ENCODE measurements at regions not wholly inside any gene's neighbourhood (a gene's known extent, or its start where the extent isn't known, plus 50 kb on each side); places are given as distances from the start of the nearest gene placed in this dataset.
"Not testable (repeated sequence)": the region's sequence is repeated elsewhere in the genome, so short reads cannot be mapped to it uniquely, and the experiment has no call there.

- in situ Hi-C loops (cut with MboI; ENCODE audit: low sequenced_read_pairs, unreplicated experiment): no loop called here
- TF ChIP-seq CTCF (IDR thresholded peaks at IDR 0.05; ENCODE audit: borderline replicate concordance, control extremely low read depth, extremely low read depth, insufficient read depth, missing control alignments): no peak
- DNase-seq (ENCODE audit: low spot score): no peak
Observed at GRCh38 chr6:139982652-139983295, 608.3 kb upstream of the CITED2 start.

DNA sequence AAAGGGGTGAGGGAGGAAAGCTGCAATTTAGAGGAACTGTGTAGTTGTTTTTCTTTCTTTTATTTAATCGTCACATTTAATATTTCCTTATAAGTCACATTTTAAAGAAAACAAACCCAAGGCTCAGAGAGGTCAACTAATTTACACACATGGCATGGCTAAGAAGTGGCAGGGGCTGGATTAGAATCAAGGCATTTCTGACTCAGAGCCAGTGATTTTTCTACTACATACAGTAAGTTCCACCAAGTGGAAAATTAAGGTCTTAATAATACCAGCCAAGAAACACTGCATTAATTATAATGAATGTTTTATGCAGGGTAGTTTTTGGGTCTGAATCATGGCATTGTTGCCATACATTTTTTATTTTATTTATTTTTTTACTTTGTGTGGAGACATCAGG is 607.7 kb upstream of the CITED2 start:
- no peak for TF ChIP-seq CTCF (IDR thresholded peaks at IDR 0.05; ENCODE audit: borderline replicate concordance, control extremely low read depth, extremely low read depth, insufficient read depth, missing control alignments)
- in situ Hi-C loops (cut with MboI; ENCODE audit: low sequenced_read_pairs, unreplicated experiment): no loop called here
- DNase-seq (ENCODE audit: low spot score): no peak

DNA sequence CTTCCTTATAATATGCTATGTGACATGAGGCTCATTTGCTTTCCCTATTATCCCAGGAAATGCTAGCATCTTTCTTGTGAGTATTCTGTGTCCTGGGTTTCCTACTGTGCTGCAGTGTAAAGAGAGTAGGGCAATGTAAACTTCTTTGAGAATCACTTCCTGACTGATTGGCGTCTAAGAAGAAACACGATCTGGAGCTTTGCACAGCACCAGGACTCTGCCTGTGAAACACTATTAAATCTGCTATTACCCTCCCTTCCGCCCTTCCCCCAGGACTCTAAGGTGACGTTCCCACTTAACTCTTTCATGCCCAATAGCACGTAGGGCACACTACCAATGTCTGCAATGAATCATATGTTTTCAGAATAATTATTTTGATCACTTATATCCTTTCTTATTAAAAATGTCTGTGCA is 607.3 kb upstream of the CITED2 start:
- DNase-seq (ENCODE audit: low spot score): no peak
- no peak for TF ChIP-seq CTCF (IDR thresholded peaks at IDR 0.05; ENCODE audit: borderline replicate concordance, control extremely low read depth, extremely low read depth, insufficient read depth, missing control alignments)
- in situ Hi-C loops (cut with MboI; ENCODE audit: low sequenced_read_pairs, unreplicated experiment): no loop called here

DNA sequence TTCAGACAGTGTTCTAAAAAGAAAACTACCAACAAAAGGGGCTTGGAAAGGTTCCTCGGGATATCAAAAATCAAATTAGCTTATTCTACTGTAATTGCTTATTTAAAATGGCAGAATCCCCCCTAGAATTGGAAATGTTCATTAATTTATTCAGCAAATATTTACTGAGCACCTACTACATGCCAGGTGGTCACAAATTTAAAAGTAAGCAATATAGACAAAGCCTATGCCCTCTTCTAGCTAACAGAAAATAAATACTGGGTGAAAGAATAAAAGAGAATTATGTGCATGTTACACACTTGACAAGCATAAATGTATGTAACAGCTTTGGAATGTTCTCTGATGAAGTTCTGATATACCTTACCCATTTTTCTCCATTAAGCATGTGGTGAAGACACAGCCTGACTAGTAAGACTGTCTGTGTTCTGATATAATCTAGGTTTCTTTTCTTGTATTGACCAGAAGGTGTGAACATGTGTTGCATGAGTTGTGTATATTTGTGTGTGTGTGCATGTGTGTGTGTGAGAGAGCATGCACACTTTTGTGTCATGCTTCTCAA is 606.7 kb upstream of the CITED2 start:
- no peak for DNase-seq (ENCODE audit: low spot score)
- in situ Hi-C loops (cut with MboI; ENCODE audit: low sequenced_read_pairs, unreplicated experiment): no loop called here
- no peak for TF ChIP-seq CTCF (IDR thresholded peaks at IDR 0.05; ENCODE audit: borderline replicate concordance, control extremely low read depth, extremely low read depth, insufficient read depth, missing control alignments)

DNA sequence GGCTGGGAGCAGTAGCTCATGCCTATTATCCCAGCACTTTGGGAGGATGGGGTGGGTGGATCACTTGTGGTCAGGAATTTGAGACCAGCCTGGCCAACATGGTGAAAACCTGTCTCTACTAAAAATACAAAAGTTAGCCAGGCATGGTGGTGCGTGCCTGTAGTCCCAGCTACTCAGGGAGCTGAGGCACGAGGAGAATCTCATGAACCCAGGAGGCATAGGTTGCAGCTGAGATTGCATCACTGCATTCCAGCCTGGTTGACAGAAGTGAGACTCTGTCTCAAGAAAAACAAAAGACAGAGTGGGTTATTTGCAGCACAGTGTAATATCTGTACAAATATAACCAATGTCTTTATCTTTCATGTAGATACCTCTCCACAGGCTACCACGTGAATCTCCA is 606.2 kb upstream of the CITED2 start:
- DNase-seq (ENCODE audit: low spot score): not testable (repeated sequence)

GRCh38 chr6:139979021-139979725 is 604.7 kb upstream of the CITED2 start:
- no peak for TF ChIP-seq CTCF (IDR thresholded peaks at IDR 0.05; ENCODE audit: borderline replicate concordance, control extremely low read depth, extremely low read depth, insufficient read depth, missing control alignments)
- in situ Hi-C loops (cut with MboI; ENCODE audit: low sequenced_read_pairs, unreplicated experiment): no loop called here
- no peak for DNase-seq (ENCODE audit: low spot score)

More for the DNA sequence above, 606.2 kb upstream of the CITED2 start:
- in situ Hi-C loops (cut with MboI; ENCODE audit: low sequenced_read_pairs, unreplicated experiment): not testable (repeated sequence)

- in situ Hi-C loops (cut with MboI; ENCODE audit: low sequenced_read_pairs, unreplicated experiment): no loop called here
- DNase-seq (ENCODE audit: low spot score): no peak
- TF ChIP-seq CTCF (IDR thresholded peaks at IDR 0.05; ENCODE audit: borderline replicate concordance, control extremely low read depth, extremely low read depth, insufficient read depth, missing control alignments): no peak
Observed at GRCh38 chr6:139977887-139978332, 603.5 kb upstream of the CITED2 start.
